Limb (tissue), 2 donors: ENCODE measurements at regions not wholly inside any gene's neighbourhood (a gene's known extent, or its start where the extent isn't known, plus 50 kb on each side); places are given as distances from the start of the nearest gene placed in this dataset.
A peak's percentile ranks its signal among the peaks of the same experiment; 100 is the strongest.

Experiments
- DNase-seq, 2 donors: peaks; one replicate each; pipeline ENCODE4 v3.0.0-alpha.2; 2016; ENCODE audit errors: extremely low spot score in 2 of 2

GRCh38 chr20:58019027-58019849 lies 209.2 kb downstream of the ANKRD60 start:
- DNase-seq = peak in 1 of 2 donors; percentile 20

GRCh38 chr20:58018590-58018989 lies 209.9 kb downstream of the ANKRD60 start:
- DNase-seq = peak in 1 of 2 donors; percentile 14

- no peak for DNase-seq
These were observed 210.4 kb downstream of the ANKRD60 start for GRCh38 chr20:58017970-58018530.

- peak in 1 of 2 donors; percentile 43 for DNase-seq
These were observed 211.1 kb downstream of the ANKRD60 start for GRCh38 chr20:58017231-58017969.

- DNase-seq = no peak
These were observed 211.7 kb downstream of the ANKRD60 start for GRCh38 chr20:58016779-58017178.

- DNase-seq = peak in 1 of 2 donors; percentile 7
These were observed 213.7 kb downstream of the ANKRD60 start for GRCh38 chr20:58014628-58015315.

GRCh38 chr20:58012731-58013510 lies 215.5 kb downstream of the ANKRD60 start:
- peak in 1 of 2 donors; percentile 27 for DNase-seq

GRCh38 chr20:58011947-58012610 lies 216.4 kb downstream of the ANKRD60 start:
- DNase-seq = peak in 1 of 2 donors; percentile 21

- DNase-seq = peak in 1 of 2 donors; percentile 12
These were observed 217.1 kb downstream of the ANKRD60 start for GRCh38 chr20:58011106-58011946.

GRCh38 chr20:58010666-58011065 lies 217.8 kb downstream of the ANKRD60 start:
- DNase-seq = no peak

GRCh38 chr20:58010186-58010585 lies 218.3 kb downstream of the ANKRD60 start:
- peak in 1 of 2 donors; percentile 16 for DNase-seq

- no peak for DNase-seq
These were observed 219.6 kb downstream of the ANKRD60 start for GRCh38 chr20:58008866-58009265.

GRCh38 chr20:58008413-58008812 lies 220.0 kb downstream of the ANKRD60 start:
- no peak for DNase-seq

- no peak for DNase-seq
These were observed 220.5 kb downstream of the ANKRD60 start for GRCh38 chr20:58007947-58008346.

- no peak for DNase-seq
These were observed 221.8 kb downstream of the ANKRD60 start for GRCh38 chr20:58006346-58007316.

- no peak for DNase-seq
These were observed 222.7 kb downstream of the ANKRD60 start for GRCh38 chr20:58005581-58006345.

GRCh38 chr20:58004900-58005299 lies 223.6 kb downstream of the ANKRD60 start:
- no peak for DNase-seq
